HG03378 (cell line): ENCODE measurements at regions not wholly inside any gene's neighbourhood (a gene's known extent, or its start where the extent isn't known, plus 50 kb on each side); places are given as distances from the start of the nearest gene placed in this dataset.

Source experiments
- ATAC-seq: cut with Tn5 transposase; IDR thresholded peaks from one replicate; pipeline ENCODE4 v1.9.1; 2021; ENCODE audit warnings: mild to moderate bottlenecking, moderate library complexity; ENCODE audit not compliant: unreplicated experiment

GRCh38 chr10:130637089-130637676, 501.0 kb downstream of the GLRX3 start:
- ATAC-seq, result no peak

GRCh38 chr10:130638991-130639390, 502.8 kb downstream of the GLRX3 start:
- ATAC-seq, result no peak

- no peak for ATAC-seq
These were observed 506.7 kb downstream of the GLRX3 start for GRCh38 chr10:130642926-130643325.

GRCh38 chr10:130647341-130647740, 511.1 kb downstream of the GLRX3 start:
- ATAC-seq, result no peak

GRCh38 chr10:130648807-130649206, 512.6 kb downstream of the GLRX3 start:
- ATAC-seq, result no peak

GRCh38 chr10:130652544-130652943, 516.4 kb downstream of the GLRX3 start:
- ATAC-seq, result no peak

GRCh38 chr10:130652964-130653578, 516.9 kb downstream of the GLRX3 start:
- ATAC-seq, result no peak

GRCh38 chr10:130654726-130655125, 518.5 kb downstream of the GLRX3 start:
- no peak for ATAC-seq

GRCh38 chr10:130655313-130656186, 519.4 kb downstream of the GLRX3 start:
- ATAC-seq, result no peak

- ATAC-seq, result no peak
These were observed 520.0 kb downstream of the GLRX3 start for GRCh38 chr10:130656187-130656575.

GRCh38 chr10:130656582-130657133, 520.5 kb downstream of the GLRX3 start:
- no peak for ATAC-seq

- no peak for ATAC-seq
These were observed 522.6 kb downstream of the GLRX3 start for GRCh38 chr10:130658687-130659290.

GRCh38 chr10:130659528-130659927, 523.3 kb downstream of the GLRX3 start:
- no peak for ATAC-seq

- ATAC-seq, result no peak
These were observed 524.1 kb downstream of the GLRX3 start for GRCh38 chr10:130660266-130660665.

GRCh38 chr10:130661419-130661818, 525.2 kb downstream of the GLRX3 start:
- no peak for ATAC-seq

GRCh38 chr10:130662775-130663174, 526.6 kb downstream of the GLRX3 start:
- no peak for ATAC-seq

- ATAC-seq, result no peak
These were observed 528.3 kb downstream of the GLRX3 start for GRCh38 chr10:130664526-130664925.

- no peak for ATAC-seq
These were observed 530.0 kb downstream of the GLRX3 start for GRCh38 chr10:130666215-130666614.

- no peak for ATAC-seq
These were observed 550.6 kb downstream of the GLRX3 start for GRCh38 chr10:130686689-130687300.

- ATAC-seq, result no peak
These were observed 551.4 kb downstream of the GLRX3 start for GRCh38 chr10:130687566-130687965.
